K562 (cell line): ENCODE measurements at regions not wholly inside any gene's neighbourhood (a gene's known extent, or its start where the extent isn't known, plus 50 kb on each side); places are given as distances from the start of the nearest gene placed in this dataset.

Source experiments
- ATAC-seq: fragments of 200-7000 bp; cut with Tn5 transposase; 3 replicates; pipeline ENCODE4 v1.9.1; 2020; ENCODE audit warnings: moderate library complexity
- BruUV-seq: library from RNA; stranded (reverse); fragments of 400-500 nt; replicated peaks from 2 replicates; lab custom pipeline; 2021; lab: Mats Ljungman, UMichigan
- CTCF ChIA-PET: fragments of 300-600 bp; formaldehyde crosslinking; extraction: SDS; loops from one replicate; lab custom pipeline; 2021; ENCODE audit warnings: low intra/inter-chr PET ratio; lab: Yijun Ruan, JAX
- POLR2A ChIA-PET: fragments of 300-600, 350-650 bp; sonication (Branson Sonifier 250); formaldehyde crosslinking; extraction: SDS; loops from one replicate; lab custom pipeline; 2021; ENCODE audit warnings: antibody characterized with exemption, inconsistent platforms; lab: Yijun Ruan, JAX
- DNase-seq, 4 experiments: peaks; one replicate each; pipeline versions ENCODE4 v3.0.0 to v3.0.0-alpha.2; 2011 to 2018; ENCODE audit warnings: low spot score in 3 of 4, mixed read lengths in 3 of 4; ENCODE audit errors: extremely low read depth in 1 of 4
- FAIRE-seq: peaks from 2 replicates; lab custom pipeline; 2011; peaks lifted over from hg19 to GRCh38; lab: Jason Lieb, UNC
- H2AFZ ChIP-seq: 2 replicates; pipeline ENCODE4 v1.6.0; 2011; ENCODE audit warnings: low read depth, low read length, control low read depth, inconsistent platforms
- H3K27ac ChIP-seq: fragments of 200-600 bp; 3 replicates; pipeline ENCODE4 v1.8.0; 2011; ENCODE audit warnings: low read depth, mild to moderate bottlenecking, control low read depth, inconsistent platforms, low read length, moderate library complexity, mixed read lengths; ENCODE audit errors: extremely low read depth
- H3K27me3 ChIP-seq, 2 experiments: fragments of 300-600 bp in 1 of 2; 2 replicates in 1 of 2; 3 replicates in 1 of 2; pipeline versions ENCODE4 v1.6.0 to v1.8.0; 2011; ENCODE audit warnings: inconsistent platforms in 2 of 2, low read length in 2 of 2, mild to moderate bottlenecking in 1 of 2, mixed read lengths in 1 of 2, moderate library complexity in 1 of 2; ENCODE audit not compliant: control insufficient read depth in 2 of 2, insufficient read depth in 2 of 2
- H3K36me3 ChIP-seq: fragments of 300-600 bp; 3 replicates; pipeline ENCODE4 v1.8.0; 2011; ENCODE audit warnings: mild to moderate bottlenecking, low read length, inconsistent platforms; ENCODE audit not compliant: control insufficient read depth, insufficient read depth
- H3K4me1 ChIP-seq, 2 experiments: fragments of 200-600 bp in 1 of 2; replicated peaks in 1 of 2; 2 replicates in 1 of 2; 3 replicates in 1 of 2; pipeline versions ENCODE4 v1.5.1 to v1.8.0; 2011; ENCODE audit warnings: inconsistent platforms in 2 of 2, low read length in 2 of 2, mild to moderate bottlenecking in 1 of 2, mixed read lengths in 1 of 2, moderate library complexity in 1 of 2; ENCODE audit not compliant: control insufficient read depth in 2 of 2, insufficient read depth in 2 of 2
- H3K4me2 ChIP-seq: 2 replicates; pipeline ENCODE4 v1.6.1; 2011; ENCODE audit warnings: low read length, control low read depth, inconsistent platforms, mixed read lengths; ENCODE audit not compliant: insufficient read depth
- H3K4me3 ChIP-seq: fragments of 200-600 bp; sonication (generic), shearing (Covaris generic); 2 replicates; pipeline ENCODE4 v1.5.1; 2016; ENCODE audit warnings: control low read depth, inconsistent platforms
- H3K79me2 ChIP-seq: fragments of 200-600 bp; 3 replicates; pipeline ENCODE4 v1.8.0; 2011; ENCODE audit warnings: low read length, inconsistent platforms; ENCODE audit not compliant: control insufficient read depth, insufficient read depth
- H3K9ac ChIP-seq, 2 experiments: 2 replicates each; pipeline versions ENCODE4 v1.6.0 to v1.6.1; 2011; ENCODE audit warnings: low read depth in 2 of 2, low read length in 2 of 2, control low read depth in 1 of 2, inconsistent platforms in 1 of 2, mild to moderate bottlenecking in 1 of 2, mixed read lengths in 1 of 2; ENCODE audit not compliant: insufficient read depth in 1 of 2
- H3K9me1 ChIP-seq: one replicate; pipeline ENCODE4 v1.6.0; 2011; ENCODE audit warnings: inconsistent platforms, mild to moderate bottlenecking, low read length, moderate library complexity; ENCODE audit not compliant: control insufficient read depth, insufficient read depth
- H3K9me3 ChIP-seq: replicated peaks from 2 replicates; pipeline ENCODE4 v1.5.1; 2011; ENCODE audit warnings: low read depth, low read length, inconsistent platforms; ENCODE audit not compliant: control insufficient read depth, insufficient read depth
- H4K20me1 ChIP-seq: replicated peaks from 2 replicates; pipeline ENCODE4 v1.6.1; 2011; ENCODE audit warnings: low read length, inconsistent platforms, mixed read lengths; ENCODE audit not compliant: control insufficient read depth, insufficient read depth
- ZNF197 ChIP-seq: fragments of 200-800 bp; sonication (Bioruptor generic); IDR thresholded peaks from 2 replicates; pipeline ENCODE4 v1.6.1; 2016; ENCODE audit warnings: low read depth, missing genetic modification characterization, missing compliant biosample characterization
- WGBS: fragments of 100-300 bp; shearing (Covaris generic); methylation state at CpG from one replicate; pipeline ENCODE4 v1.1.6; 2016; ENCODE audit warnings: low coverage, mixed read lengths; ENCODE audit not compliant: insufficient coverage; ENCODE audit errors: missing lambda C conversion rate; 5-methylcytosine and 5-hydroxymethylcytosine counted together
- in situ Hi-C: fragments of 300-500 bp; cut with MboI; formaldehyde crosslinking; loops from 4 replicates; pipeline ENCODE4 v1.15.0; 2018; ENCODE audit warnings: inconsistent platforms, mixed read lengths
- intact Hi-C: fragments of 100-400 bp; cut with micrococcal nuclease; formaldehyde crosslinking; loops from 2 replicates; pipeline ENCODE4 v1.14.2; 2022
- TF ChIP-seq, protein P1 (sequence below), 2 experiments: fragments of 450-650 bp in 1 of 2; sonication (generic) in 1 of 2; formaldehyde crosslinking in 1 of 2; IDR thresholded peaks; 2 replicates each; pipeline versions ENCODE4 v1.7.1 to v1.9.0; 2016 to 2022; ENCODE audit warnings: inconsistent platforms in 1 of 2, mild to moderate bottlenecking in 1 of 2, missing genetic modification reagents in 1 of 2

DNA sequence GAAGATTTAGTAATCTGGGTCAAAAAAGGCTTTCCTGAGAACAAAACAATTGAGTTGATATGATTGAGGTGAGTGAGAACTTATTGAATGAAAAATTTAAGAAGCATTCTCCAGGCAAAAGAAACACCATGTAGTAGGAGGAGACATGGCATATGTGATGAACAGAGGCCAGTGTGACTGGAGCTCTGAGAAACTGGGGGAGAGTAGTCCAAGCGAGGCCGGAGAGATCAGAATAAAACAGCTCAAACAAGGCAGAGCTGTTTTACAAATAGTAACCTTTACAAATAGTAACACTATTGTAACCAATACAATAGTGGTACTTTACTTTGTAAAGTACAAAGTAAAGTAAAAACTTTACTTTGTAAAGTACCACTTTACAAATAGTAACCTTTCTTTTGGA, 1159.1 kb downstream of the PCDH9 start:
- FAIRE-seq = no peak
- H3K9me1 ChIP-seq = no peaks in the 10 kb centered on the region
- H3K4me2 ChIP-seq = peak overlapping the region; percentile 32; the same call in 1 of the 2 replicates
- ChIA-PET POLR2A (no interaction called here), CTCF (no interaction called here)
- intact Hi-C loops (no loop called here), in situ Hi-C loops (no loop called here)
- H3K27me3 ChIP-seq = no peaks in the 10 kb centered on the region
- no peaks in the 10 kb centered on the region for H3K79me2 ChIP-seq
- no peaks in the 10 kb centered on the region for H4K20me1 ChIP-seq
- peak; percentile 76 for ATAC-seq
- H3K4me3 ChIP-seq = no peak overlapping the region
- H3K9ac ChIP-seq = peak overlapping the region in 1 of 2 experiments; percentile 30; a peak in 1 of 4 replicates
- peak in 1 of 4 experiments; percentile 36 for DNase-seq
- peaks cover 0 to 2% of the 10 kb centered on the region in 2 experiments; a peak in 1 of 5 replicates for H3K4me1 ChIP-seq
- H3K27ac ChIP-seq = peak overlapping the region; percentile 61
- peak overlapping the region; percentile 55 for H2AFZ ChIP-seq
- no peaks in the 10 kb centered on the region for H3K36me3 ChIP-seq
- no peaks in the 10 kb centered on the region for H3K9me3 ChIP-seq
- TF ChIP-seq, protein P1, sequence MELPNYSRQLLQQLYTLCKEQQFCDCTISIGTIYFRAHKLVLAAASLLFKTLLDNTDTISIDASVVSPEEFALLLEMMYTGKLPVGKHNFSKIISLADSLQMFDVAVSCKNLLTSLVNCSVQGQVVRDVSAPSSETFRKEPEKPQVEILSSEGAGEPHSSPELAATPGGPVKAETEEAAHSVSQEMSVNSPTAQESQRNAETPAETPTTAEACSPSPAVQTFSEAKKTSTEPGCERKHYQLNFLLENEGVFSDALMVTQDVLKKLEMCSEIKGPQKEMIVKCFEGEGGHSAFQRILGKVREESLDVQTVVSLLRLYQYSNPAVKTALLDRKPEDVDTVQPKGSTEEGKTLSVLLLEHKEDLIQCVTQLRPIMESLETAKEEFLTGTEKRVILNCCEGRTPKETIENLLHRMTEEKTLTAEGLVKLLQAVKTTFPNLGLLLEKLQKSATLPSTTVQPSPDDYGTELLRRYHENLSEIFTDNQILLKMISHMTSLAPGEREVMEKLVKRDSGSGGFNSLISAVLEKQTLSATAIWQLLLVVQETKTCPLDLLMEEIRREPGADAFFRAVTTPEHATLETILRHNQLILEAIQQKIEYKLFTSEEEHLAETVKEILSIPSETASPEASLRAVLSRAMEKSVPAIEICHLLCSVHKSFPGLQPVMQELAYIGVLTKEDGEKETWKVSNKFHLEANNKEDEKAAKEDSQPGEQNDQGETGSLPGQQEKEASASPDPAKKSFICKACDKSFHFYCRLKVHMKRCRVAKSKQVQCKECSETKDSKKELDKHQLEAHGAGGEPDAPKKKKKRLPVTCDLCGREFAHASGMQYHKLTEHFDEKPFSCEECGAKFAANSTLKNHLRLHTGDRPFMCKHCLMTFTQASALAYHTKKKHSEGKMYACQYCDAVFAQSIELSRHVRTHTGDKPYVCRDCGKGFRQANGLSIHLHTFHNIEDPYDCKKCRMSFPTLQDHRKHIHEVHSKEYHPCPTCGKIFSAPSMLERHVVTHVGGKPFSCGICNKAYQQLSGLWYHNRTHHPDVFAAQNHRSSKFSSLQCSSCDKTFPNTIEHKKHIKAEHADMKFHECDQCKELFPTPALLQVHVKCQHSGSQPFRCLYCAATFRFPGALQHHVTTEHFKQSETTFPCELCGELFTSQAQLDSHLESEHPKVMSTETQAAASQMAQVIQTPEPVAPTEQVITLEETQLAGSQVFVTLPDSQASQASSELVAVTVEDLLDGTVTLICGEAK (IDR thresholded peaks at IDR 0.05) = no peak
- TF ChIP-seq, protein P1 (CRISPR knock-in tag; IDR thresholded peaks at IDR 0.05) = no peak
- TF ChIP-seq ZNF197 (CRISPR knock-in tag) = 0 out of 2 replicates have a peak, but pooled peaks have one; percentile 6
- WGBS = 0% methylated on average over 2 of the region's 2 CpGs
- BruUV-seq = no TSS peak
